T1000 (cell line): ENCODE measurements at regions not wholly inside any gene's neighbourhood (a gene's known extent, or its start where the extent isn't known, plus 50 kb on each side); places are given as distances from the start of the nearest gene placed in this dataset.
"Not testable (repeated sequence)": the region's sequence is repeated elsewhere in the genome, so short reads cannot be mapped to it uniquely, and the experiment has no call there.

Source experiments
- DNase-seq: peaks from one replicate; lab custom pipeline; 2025; ENCODE audit warnings: mixed read lengths; lab: John Stamatoyannopoulos, UW

DNA sequence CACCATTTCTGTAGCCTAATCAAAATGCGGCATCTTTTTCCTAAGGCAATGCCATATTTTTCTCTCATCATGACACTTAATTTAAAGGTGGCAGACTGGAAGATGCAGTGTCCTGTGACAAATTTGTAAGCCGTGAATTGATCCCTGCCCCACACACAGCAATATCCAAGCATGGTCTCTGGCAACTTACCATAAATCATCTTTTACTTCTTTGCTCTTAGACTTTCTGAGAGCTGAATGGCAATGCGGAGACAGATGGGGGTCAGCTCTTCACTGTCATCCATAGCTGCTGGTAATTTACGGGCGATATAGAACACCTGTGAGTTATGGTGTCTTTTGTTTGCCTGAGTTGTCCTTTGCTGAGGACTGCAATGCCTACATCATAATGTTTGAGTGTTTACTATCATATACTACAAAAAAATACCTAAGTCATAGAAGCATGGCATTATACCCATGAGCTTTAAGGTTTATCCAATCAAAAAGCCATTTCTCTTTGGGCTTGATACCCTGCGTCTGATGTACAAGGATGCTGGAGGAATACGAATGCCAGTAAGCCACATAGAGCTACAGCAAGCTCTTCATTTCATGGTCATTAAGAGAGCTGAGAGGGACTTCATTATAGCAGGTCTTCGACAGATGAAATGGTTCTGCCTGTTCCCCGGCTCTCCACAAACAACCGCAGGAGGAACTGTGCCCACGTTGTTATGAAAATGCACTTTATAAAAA, 148.1 kb downstream of the TRIML1 start:
- DNase-seq, result no peak

GRCh38 chr4:188289531-188290125, 150.4 kb downstream of the TRIML1 start:
- no peak for DNase-seq

GRCh38 chr4:188295899-188296298, 156.7 kb downstream of the TRIML1 start:
- DNase-seq, result peak; percentile 25

DNA sequence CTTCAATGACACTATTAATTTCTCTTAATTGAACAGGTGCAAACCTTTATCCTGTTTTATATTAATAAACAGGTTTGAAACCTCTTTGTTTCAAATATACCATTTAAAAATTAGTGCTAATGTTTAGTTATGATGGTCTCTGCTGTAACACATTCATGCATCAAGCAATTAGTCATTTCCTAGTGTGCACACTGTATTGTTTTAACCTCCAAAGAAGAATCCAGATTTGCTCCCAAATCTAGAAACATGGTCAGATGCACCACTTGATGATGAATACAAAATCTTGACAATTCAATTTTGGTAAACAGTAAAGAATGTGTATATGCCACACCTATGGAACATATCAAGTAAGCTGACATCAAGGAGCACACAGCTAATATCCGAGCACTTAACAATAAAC, 157.1 kb downstream of the TRIML1 start:
- no peak for DNase-seq

GRCh38 chr4:188297873-188298272, 158.6 kb downstream of the TRIML1 start:
- DNase-seq, result no peak

GRCh38 chr4:188299161-188299560, 159.9 kb downstream of the TRIML1 start:
- no peak for DNase-seq

- no peak for DNase-seq
Measured at GRCh38 chr4:188300385-188300784, 161.1 kb downstream of the TRIML1 start.

- DNase-seq, result no peak
Measured at GRCh38 chr4:188305690-188306089, 166.4 kb downstream of the TRIML1 start.

DNA sequence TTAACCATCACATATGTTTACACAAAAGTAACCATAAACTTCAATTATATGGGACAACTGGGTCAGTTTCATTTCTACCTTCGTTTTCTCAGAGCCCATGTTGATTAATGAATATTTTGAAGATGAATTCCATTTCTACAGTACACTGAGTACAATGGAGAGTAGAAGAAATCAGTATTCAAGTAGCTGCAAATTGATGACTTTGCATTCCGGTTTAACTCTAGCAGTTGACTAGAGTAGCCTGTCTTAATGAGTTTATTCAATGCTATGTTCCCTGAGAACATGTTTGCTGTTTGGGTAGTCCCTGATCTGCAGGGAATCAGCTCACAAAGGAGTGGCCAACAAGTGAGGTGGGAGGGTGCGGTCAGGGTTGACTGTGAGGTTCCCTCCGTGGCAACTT, 168.3 kb downstream of the TRIML1 start:
- no peak for DNase-seq

DNA sequence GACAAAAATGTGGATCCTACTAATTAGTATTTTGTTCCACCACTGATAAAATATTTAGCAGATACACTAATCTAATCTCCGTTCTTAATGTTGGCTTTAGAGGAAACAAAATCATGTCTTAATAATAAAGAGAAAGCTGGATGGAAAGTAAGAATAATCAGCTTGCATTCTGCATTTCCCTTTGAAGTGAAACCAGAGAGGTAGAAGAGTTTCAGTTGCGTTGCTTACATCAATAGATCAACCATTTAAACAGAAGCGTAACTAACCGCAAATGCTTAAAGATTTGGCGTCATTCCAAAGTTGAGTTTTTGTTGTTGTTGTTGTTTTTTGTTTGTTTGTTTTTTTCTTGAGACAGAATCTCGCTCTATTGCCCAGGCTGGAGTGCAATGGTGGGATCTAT, 168.9 kb downstream of the TRIML1 start:
- no peak for DNase-seq

DNA sequence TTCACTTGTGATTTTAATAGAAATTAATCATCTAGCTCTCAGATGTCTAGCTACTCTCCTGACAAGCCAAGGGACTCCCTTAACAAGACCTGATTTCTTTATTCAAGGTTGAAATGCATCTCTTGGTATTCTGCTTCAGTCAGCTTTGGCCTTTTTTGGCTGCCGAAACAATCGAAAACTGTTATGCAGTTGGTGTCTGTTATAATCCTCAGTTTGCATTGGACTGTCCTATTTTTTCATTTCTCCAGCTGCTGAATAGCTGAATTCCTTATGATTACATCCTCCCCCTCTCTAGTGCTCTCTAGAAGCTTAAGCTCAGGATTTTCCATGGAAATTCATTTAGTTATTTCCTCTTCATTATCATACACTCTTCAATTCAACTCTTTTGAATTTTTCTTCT, 177.2 kb downstream of the TRIML1 start:
- no peak for DNase-seq

GRCh38 chr4:188328966-188329365, 189.7 kb downstream of the TRIML1 start:
- no peak for DNase-seq

DNA sequence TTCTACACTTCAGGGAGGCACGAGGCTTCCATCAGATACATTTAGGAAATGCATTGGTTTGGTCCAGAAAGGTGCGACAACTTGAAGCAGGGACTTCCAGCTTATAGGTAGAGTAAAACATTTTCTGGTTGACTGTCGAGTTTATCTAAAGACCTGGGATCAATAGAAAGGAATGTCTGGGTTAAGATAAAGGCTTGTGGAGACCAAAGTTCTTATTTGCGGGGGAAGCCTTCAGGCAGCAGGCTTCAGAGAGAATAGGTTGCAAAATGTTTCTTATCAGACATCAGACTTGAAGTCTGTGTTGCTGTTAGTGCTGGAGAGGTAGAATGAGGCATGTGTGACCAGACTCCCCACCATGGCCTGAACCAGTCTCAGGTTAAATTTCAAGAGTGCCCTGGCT, 190.3 kb downstream of the TRIML1 start:
- no peak for DNase-seq

DNA sequence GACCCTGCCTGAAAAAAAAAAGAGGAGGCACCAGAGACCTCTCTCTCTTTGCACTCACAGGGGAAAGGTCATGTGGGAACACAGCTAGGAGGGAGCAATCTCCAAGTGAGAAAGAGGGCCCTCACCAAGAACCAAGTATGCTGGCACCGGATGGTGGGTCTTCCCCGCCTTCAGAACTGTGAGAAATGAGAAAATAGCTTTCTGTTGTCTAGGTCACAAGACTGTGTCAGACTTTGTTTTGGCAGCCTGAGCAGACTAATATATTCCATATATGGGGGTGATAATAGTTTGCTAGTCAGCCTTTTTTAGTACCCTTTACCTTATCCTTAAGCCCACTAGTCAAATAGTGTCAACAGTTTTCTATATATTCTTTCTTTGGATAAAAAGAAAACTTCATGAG, 193.0 kb downstream of the TRIML1 start:
- DNase-seq, result no peak

- no peak for DNase-seq
Measured at GRCh38 chr4:188336891-188337290, 197.7 kb downstream of the TRIML1 start.

GRCh38 chr4:188341428-188341827, 202.2 kb downstream of the TRIML1 start:
- DNase-seq, result no peak

DNA sequence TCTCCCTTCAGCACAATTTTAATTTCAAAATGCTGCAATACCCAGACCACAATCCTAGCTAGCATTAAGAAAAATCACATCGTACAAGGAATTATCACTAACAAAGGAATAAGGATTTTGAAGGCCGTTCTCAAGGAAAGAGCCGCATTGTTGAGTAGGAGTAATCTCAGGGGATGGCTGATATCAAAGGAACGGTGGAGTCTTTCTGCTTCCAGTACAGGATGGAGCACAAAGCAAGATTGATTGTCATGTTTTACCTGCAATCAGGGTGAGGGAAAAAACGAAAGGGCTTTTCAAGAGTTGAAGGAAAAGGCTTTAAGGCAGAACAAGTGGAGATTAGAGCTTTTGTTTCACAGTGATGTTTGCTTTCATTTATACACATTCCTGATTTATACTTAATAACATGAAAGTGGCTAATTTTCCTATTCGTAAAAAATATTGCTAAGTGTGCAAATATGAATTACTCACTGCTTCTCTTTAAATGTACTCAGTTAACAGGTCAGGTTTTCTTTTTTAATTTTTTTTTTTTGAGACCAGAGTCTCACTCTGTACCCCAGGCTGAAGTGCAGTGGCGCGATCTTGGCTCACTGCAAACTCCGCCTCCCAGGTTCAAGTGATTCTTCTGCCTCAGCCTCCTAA, 207.0 kb downstream of the TRIML1 start:
- no peak for DNase-seq

DNA sequence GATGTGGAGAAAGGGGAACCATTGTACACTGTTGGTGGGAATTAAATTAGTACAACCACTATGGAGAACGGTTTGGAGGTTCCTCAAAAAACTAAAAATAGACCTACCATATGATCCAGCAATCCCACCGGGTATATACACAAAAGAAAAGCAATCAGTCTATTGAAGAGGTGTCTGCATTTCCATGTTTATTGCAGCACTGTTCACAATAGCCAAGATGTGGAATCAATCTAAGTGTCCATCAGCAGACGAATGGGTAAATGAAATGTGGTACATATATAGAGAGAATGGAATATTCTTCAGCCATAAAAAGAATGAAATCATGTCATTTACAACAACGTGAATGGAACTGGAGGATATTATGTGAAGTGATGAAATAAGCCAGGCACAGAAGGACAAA, 208.1 kb downstream of the TRIML1 start:
- no peak for DNase-seq

DNA sequence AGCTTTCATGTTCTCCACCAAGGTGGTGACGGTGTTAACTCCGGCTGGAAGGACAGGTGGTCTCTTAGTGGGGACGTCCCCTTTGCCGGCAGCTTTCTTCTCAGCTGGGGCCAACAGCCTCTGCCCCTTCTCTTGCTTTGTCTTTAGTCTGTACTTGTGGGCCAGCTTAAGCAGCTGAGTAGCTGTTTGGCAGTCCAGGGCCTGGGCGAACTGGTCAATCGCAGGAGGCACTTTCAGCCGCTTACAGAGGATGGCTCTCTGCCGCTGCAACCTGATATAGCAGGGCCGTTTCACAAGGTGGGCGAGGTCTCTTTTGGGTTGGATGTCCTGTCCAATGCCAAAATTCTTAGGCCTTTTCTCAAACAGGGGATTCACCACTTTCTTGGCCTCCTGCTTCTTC, 210.3 kb downstream of the TRIML1 start:
- DNase-seq, result not testable (repeated sequence)

DNA sequence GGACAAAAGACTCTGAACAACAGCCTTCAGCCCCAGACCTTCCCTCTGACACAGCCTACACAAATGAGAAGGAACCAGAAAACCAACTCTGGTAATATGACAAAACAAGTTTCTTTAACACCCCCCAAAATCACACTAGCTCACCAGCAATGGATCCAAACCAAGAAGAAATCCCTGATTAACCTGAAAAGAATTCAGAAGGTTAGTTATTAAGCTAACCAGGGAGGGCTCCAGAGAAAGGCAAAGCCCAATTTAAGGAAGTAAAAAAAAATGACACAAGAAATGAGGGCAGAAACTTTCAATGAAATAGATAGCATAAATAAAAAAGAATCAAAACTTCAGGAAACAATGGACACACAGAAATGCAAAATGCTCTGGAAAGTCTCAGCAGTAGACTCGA, 224.0 kb downstream of the TRIML1 start:
- DNase-seq, result no peak

DNA sequence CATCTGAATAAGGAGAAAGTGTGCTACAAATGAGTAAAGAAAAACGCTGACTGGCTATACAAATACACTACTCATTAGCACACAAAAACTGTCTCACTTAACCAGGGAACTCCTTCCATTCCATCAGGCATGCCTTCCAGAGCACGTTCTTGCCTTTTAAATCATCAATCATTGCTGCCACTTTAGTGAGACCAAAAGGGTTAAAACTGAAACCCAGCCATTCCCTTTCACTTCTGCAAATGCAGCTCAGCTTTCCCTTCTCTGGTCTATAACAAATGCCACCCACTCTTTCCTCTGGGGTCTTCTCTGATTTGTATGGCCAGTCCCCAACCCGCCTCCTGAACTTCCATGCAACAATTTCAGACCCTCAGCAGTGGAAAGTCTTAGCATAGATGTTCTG, 231.5 kb downstream of the TRIML1 start:
- no peak for DNase-seq

GRCh38 chr4:188372058-188372457, 232.8 kb downstream of the TRIML1 start:
- no peak for DNase-seq

- DNase-seq, result no peak
Measured at GRCh38 chr4:188372829-188373228, 233.6 kb downstream of the TRIML1 start.

DNA sequence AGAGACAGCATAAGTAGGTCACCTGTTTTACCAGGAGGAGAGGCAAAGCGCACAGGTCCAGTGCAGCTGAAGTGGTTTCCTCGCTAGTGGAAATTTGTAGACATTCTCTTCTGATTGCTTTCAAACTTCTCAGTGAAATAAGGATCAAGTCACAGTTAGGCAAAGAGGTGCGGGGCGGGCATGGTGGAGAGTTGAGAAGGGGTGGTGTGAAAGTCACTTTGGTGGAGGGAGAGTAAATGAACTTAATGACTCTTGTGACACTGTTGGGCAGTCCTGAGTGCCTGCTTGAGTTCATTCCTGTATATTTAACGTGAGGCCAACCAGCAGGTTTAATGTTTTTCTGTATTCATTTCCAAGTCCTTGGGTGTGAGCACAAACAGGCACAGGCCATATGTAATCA, 235.6 kb downstream of the TRIML1 start:
- no peak for DNase-seq
